Activated B cell treated with CpG ODN at 0.5 μM for 24 hours (primary cell): ENCODE measurements at regions not wholly inside any gene's neighbourhood (a gene's known extent, or its start where the extent isn't known, plus 50 kb on each side); places are given as distances from the start of the nearest gene placed in this dataset.

Source experiments
- ATAC-seq: fragments of 200-7000 bp; cut with Tn5 transposase; one replicate; pipeline ENCODE4 v1.10.0; 2021; ENCODE audit warnings: low read depth, mild to moderate bottlenecking, moderate library complexity
- CTCF ChIA-PET: fragments of 350-600 bp; sonication (Branson Sonifier 250); formaldehyde crosslinking; loops from one replicate; lab custom pipeline; 2021; ENCODE audit warnings: antibody characterized with exemption; lab: Charles Lee
- POLR2A ChIA-PET: fragments of 350-600 bp; sonication (Branson Sonifier 250); formaldehyde crosslinking; loops from one replicate; lab custom pipeline; 2021; ENCODE audit warnings: antibody characterized with exemption; lab: Charles Lee
- DNase-seq: peaks from one replicate; pipeline ENCODE4 v3.0.0; 2022
- H3K27ac Mint-ChIP-seq: one replicate; pipeline ENCODE4 v1.8.0; 2020; ENCODE audit warnings: mixed read lengths
- H3K27me3 Mint-ChIP-seq: one replicate; pipeline ENCODE4 v1.8.0; 2021; ENCODE audit warnings: mixed read lengths
- H3K36me3 Mint-ChIP-seq: one replicate; pipeline ENCODE4 v1.8.0; 2021; ENCODE audit warnings: low read depth, mixed read lengths
- H3K4me1 Mint-ChIP-seq: one replicate; pipeline ENCODE4 v1.8.0; 2021; ENCODE audit warnings: mixed read lengths
- H3K4me3 Mint-ChIP-seq: one replicate; pipeline ENCODE4 v1.8.0; 2020; ENCODE audit warnings: mild to moderate bottlenecking, mixed read lengths
- H3K9me3 Mint-ChIP-seq: one replicate; pipeline ENCODE4 v1.8.0; 2020; ENCODE audit warnings: mixed read lengths
- intact Hi-C: fragments of 100-400 bp; cut with micrococcal nuclease; formaldehyde crosslinking; loops from one replicate; pipeline ENCODE4 v1.15.1; 2024
- TF ChIP-seq, protein P1 (sequence below): fragments of 200-600 bp; IDR thresholded peaks from one replicate; pipeline ENCODE4 v1.8.0; 2022; ENCODE audit warnings: antibody characterized with exemption, mild to moderate bottlenecking

GRCh38 chr4:182062936-182063335 lies 180.3 kb upstream of the TENM3 start:
- Mint-ChIP-seq H3K27ac (no peak overlapping the region), H3K36me3 (no peaks in the 10 kb centered on the region), H3K27me3 (no peaks in the 10 kb centered on the region), H3K4me1 (no peaks in the 10 kb centered on the region), H3K4me3 (no peak overlapping the region), H3K9me3 (peaks cover 7% of the 10 kb centered on the region)
- TF ChIP-seq, protein P1, sequence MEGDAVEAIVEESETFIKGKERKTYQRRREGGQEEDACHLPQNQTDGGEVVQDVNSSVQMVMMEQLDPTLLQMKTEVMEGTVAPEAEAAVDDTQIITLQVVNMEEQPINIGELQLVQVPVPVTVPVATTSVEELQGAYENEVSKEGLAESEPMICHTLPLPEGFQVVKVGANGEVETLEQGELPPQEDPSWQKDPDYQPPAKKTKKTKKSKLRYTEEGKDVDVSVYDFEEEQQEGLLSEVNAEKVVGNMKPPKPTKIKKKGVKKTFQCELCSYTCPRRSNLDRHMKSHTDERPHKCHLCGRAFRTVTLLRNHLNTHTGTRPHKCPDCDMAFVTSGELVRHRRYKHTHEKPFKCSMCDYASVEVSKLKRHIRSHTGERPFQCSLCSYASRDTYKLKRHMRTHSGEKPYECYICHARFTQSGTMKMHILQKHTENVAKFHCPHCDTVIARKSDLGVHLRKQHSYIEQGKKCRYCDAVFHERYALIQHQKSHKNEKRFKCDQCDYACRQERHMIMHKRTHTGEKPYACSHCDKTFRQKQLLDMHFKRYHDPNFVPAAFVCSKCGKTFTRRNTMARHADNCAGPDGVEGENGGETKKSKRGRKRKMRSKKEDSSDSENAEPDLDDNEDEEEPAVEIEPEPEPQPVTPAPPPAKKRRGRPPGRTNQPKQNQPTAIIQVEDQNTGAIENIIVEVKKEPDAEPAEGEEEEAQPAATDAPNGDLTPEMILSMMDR, result no peak
- intact Hi-C loops, result no loop called here
- POLR2A ChIA-PET, result no interaction called here
- DNase-seq, result no peak
- ATAC-seq, result no peak
- CTCF ChIA-PET, result no interaction called here

GRCh38 chr4:182063651-182064050 lies 179.6 kb upstream of the TENM3 start:
- intact Hi-C loops, result no loop called here
- no peak for ATAC-seq
- ChIA-PET CTCF (no interaction called here), POLR2A (no interaction called here)
- Mint-ChIP-seq H3K4me1 (no peaks in the 10 kb centered on the region), H3K4me3 (no peak overlapping the region), H3K27me3 (no peaks in the 10 kb centered on the region), H3K27ac (no peak overlapping the region), H3K36me3 (no peaks in the 10 kb centered on the region), H3K9me3 (peaks cover 7% of the 10 kb centered on the region)
- no peak for DNase-seq
- TF ChIP-seq, protein P1, result no peak

DNA sequence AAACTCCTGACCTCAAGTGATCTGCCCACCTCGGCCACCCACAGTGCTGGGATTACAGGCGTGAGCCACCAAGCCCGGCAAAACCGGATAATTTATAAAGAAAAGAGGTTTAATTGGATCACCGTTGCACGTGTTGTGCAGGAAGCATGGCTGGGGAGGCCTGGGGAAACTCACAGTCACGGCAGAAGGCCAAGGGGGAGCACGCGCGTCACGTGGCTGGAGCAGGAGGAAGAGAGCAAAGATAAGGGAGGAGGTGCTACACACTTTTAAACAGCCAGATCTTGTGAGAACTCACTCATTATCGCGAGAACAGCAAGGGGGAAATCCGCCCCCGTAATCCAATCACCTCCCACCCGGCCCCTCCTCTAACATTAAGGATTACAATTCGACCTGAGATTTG lies 177.9 kb upstream of the TENM3 start:
- Mint-ChIP-seq H3K4me1 (no peaks in the 10 kb centered on the region), H3K27me3 (no peaks in the 10 kb centered on the region), H3K9me3 (peaks cover 7% of the 10 kb centered on the region), H3K4me3 (no peak overlapping the region), H3K27ac (no peak overlapping the region), H3K36me3 (no peaks in the 10 kb centered on the region)
- ChIA-PET POLR2A (no interaction called here), CTCF (no interaction called here)
- TF ChIP-seq, protein P1, result no peak
- DNase-seq, result no peak
- ATAC-seq, result no peak
- intact Hi-C loops, result no loop called here

GRCh38 chr4:182066037-182066436 lies 177.2 kb upstream of the TENM3 start:
- H3K4me1 Mint-ChIP-seq, result no peaks in the 10 kb centered on the region
- intact Hi-C loops, result no loop called here
- DNase-seq (no peak), ATAC-seq (no peak)
- H3K36me3 Mint-ChIP-seq, result no peaks in the 10 kb centered on the region
- TF ChIP-seq, protein P1, result no peak
- ChIA-PET POLR2A (no interaction called here), CTCF (no interaction called here)
- H3K9me3 Mint-ChIP-seq, result peaks cover 7% of the 10 kb centered on the region
- no peak overlapping the region for H3K4me3 Mint-ChIP-seq
- no peaks in the 10 kb centered on the region for H3K27me3 Mint-ChIP-seq
- H3K27ac Mint-ChIP-seq, result no peak overlapping the region

DNA sequence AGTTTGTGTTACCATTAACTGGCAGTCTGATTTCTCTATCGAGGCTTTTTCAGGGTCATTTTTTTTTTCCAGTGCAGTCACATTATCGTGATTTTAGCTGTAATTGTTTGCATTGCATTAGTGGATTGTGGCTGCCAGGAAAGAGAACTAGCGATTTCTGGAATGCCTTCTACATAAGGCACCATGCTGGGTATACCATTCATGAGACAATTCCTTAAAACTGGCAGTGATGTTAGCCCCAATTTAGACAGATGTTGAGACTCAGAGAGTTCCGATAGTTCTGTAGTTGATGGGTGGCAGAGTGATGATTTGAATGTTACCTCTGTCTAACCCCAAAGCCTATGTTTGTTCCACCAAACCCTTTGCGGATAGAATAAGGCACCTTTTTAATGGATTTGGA lies 175.4 kb upstream of the TENM3 start:
- no peak overlapping the region for H3K4me3 Mint-ChIP-seq
- POLR2A ChIA-PET, result no interaction called here
- H3K27me3 Mint-ChIP-seq, result no peaks in the 10 kb centered on the region
- H3K9me3 Mint-ChIP-seq, result peaks cover 7% of the 10 kb centered on the region
- DNase-seq (no peak), ATAC-seq (no peak)
- CTCF ChIA-PET, result no interaction called here
- no peak overlapping the region for H3K27ac Mint-ChIP-seq
- H3K36me3 Mint-ChIP-seq, result no peaks in the 10 kb centered on the region
- TF ChIP-seq, protein P1, result no peak
- intact Hi-C loops, result no loop called here
- H3K4me1 Mint-ChIP-seq, result no peaks in the 10 kb centered on the region
